WI38 (cell line): ENCODE measurements at regions not wholly inside any gene's neighbourhood (a gene's known extent, or its start where the extent isn't known, plus 50 kb on each side); places are given as distances from the start of the nearest gene placed in this dataset.

Source experiments
- H3K4me3 ChIP-seq: 2 replicates; pipeline ENCODE4 v1.5.1; 2011; ENCODE audit warnings: low read depth, mild to moderate bottlenecking, control low read depth, low read length
- TF ChIP-seq, protein P1 (sequence below): IDR thresholded peaks from 2 replicates; pipeline ENCODE4 v1.5.1; 2012; ENCODE audit warnings: low read depth, mild to moderate bottlenecking, control low read depth, low read length

DNA sequence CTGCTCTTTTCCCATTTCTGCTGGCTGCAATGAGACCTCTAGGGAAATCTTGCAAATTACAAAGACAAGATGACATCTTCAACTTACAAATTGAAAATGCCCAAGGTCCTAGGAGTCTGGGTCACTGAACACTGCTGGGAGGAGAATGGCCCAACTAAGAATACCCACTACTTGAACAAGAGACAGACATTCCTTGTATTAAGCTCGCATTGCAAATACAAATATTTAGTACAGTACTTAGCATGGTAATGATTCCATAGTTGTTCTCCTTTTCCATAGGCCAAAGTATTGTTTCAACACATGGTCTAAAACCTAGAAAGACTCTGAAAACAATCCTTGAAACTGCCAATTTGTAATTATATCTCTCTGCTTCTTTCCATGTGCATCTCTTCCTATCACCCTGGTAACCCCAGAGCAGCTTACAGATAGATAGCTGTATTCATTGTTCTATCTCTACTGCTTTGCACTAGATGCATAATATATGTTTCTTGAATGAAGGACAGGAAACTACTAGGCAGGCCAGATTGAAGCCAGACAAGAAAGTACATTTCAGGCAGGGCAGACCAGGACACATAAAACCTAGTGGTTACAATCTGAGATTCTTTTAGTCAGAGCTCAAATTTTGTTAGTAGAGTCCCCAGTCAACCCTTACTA is 1545.7 kb upstream of the TENM4 start:
- H3K4me3 ChIP-seq, result no peak overlapping the region
- TF ChIP-seq, protein P1, sequence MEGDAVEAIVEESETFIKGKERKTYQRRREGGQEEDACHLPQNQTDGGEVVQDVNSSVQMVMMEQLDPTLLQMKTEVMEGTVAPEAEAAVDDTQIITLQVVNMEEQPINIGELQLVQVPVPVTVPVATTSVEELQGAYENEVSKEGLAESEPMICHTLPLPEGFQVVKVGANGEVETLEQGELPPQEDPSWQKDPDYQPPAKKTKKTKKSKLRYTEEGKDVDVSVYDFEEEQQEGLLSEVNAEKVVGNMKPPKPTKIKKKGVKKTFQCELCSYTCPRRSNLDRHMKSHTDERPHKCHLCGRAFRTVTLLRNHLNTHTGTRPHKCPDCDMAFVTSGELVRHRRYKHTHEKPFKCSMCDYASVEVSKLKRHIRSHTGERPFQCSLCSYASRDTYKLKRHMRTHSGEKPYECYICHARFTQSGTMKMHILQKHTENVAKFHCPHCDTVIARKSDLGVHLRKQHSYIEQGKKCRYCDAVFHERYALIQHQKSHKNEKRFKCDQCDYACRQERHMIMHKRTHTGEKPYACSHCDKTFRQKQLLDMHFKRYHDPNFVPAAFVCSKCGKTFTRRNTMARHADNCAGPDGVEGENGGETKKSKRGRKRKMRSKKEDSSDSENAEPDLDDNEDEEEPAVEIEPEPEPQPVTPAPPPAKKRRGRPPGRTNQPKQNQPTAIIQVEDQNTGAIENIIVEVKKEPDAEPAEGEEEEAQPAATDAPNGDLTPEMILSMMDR, result no peak

DNA sequence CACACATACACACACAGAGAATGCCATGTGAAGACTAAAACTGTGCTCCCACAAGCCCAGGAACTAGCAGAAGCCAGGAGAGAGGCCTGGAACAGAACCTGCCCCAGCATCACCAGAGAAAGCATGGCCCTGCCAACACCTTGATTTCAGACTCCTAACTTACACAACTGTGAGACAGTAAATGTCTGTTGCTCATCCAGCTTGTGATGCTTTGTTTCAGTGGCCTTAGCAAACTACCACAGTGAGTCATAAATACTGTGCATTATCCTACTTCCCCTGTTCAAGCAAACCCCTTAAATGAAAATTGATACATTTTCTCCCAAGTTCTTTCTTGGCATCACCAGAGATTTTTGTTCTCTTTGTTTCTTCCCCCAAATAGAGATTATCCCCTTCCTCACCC is 1539.4 kb upstream of the TENM4 start:
- no peak overlapping the region for H3K4me3 ChIP-seq
- TF ChIP-seq, protein P1, result no peak

DNA sequence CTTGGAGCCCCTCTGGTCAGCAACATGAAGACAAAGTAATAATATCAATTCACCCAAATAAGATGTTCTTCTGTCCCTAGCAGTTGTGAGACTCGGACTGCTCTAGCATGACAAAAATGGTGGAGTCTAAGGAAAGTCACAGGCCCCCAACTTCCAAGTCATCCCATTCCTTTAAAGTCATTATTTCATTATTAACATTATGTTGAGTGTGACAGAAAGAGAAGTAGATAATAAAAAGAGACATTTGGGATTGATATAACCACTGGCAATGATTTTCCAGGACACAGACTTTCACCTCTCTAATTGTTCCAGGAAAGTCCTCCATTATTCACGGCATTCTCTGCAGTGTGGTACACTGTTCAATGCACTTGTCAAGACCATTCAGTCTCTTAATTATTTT is 1533.0 kb upstream of the TENM4 start:
- TF ChIP-seq, protein P1, result no peak

DNA sequence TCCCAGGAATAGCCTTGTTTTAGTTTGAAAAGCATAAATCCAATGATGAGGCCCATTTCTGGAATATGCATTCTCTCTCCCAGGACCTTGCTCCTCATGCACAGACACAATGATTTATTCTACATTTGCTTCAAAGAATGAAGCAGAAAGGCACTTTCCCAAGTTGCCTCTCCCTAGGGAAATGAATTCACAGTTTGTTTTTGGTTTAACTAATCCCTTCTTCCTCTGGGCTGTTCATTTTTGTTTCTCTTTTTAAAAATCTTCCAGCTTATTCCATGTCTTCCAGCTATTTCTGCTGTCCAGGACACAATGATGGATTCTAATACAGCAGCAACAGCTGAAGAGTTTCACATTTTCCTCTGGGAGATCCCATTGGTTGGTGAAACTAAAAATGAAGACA is 1529.2 kb upstream of the TENM4 start:
- TF ChIP-seq, protein P1, result no peak
- H3K4me3 ChIP-seq, result no peak overlapping the region

More for the DNA sequence above, 1533.0 kb upstream of the TENM4 start:
- H3K4me3 ChIP-seq, result no peak overlapping the region

DNA sequence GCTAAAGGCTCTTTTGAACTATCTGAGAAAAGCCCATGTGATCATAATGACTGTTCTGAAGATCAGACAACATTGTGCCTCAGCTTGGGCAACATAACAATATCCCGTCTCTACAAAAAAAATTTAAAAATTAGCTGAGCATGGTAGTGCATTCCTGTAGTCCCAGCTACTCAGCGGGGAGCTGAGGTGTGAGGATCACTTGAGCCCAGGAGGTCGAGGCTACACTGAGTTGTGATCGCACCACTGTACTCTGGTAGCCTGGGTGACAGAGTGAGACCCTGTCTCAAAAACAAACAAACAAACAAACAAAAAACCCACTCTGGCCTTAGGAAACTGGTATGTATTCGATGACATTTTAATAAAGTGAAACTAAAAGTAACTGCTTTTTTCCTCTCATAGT is 1526.8 kb upstream of the TENM4 start:
- no peak overlapping the region for H3K4me3 ChIP-seq
- TF ChIP-seq, protein P1, result no peak

DNA sequence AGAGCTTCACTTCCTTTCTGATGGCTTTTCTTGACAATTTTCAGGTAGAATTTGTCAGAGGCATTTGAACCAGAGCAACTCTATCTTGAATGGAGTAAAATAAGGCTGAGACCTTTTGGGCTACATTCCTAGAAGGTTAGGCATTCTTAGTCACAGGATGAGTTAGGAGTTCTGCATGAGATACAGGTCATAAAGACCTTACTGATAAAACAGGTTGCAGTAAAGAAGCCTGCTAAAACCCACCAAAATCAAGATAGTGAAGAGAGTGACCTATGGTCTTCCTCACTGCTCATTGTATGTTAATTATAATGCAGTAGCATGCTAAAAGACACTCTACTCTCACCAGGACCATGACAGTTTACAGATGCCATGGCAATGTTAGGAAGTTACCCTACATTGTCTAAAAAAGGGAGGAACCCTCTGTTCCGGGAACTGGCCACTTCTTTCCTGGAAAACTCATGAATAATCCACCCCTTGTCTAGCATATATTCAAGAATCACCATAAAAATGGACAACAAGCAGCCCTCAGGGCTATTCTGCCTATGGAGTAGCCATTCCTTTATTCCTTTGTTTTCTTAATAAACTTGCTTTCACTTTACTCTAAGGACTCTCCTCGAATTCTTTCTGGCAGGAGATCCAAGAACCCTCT is 1519.7 kb upstream of the TENM4 start:
- TF ChIP-seq, protein P1, result no peak
- no peak overlapping the region for H3K4me3 ChIP-seq

DNA sequence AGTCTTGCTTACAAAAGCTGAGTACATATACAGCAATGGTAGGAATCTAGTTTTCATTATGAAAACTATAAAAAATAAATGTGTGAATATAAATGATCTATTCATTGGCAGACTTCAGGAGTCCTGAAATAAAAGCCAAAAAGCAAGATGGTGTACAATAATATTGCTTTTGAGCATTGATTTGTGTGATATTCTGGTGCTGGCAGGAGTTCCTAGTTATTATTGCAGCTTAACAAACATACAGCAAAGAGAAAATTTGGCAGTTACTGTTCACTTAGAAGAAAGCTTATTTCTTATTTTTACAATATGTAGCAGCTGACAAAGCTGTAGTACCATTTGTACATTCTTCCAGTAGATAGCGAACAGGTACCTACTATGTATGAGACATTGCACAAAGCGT is 1518.9 kb upstream of the TENM4 start:
- H3K4me3 ChIP-seq, result no peak overlapping the region
- TF ChIP-seq, protein P1, result no peak
